NB4 (cell line): ENCODE measurements at regions not wholly inside any gene's neighbourhood (a gene's known extent, or its start where the extent isn't known, plus 50 kb on each side); places are given as distances from the start of the nearest gene placed in this dataset.

Experiments used
- POLR2A ChIP-seq: IDR thresholded peaks from 2 replicates; pipeline ENCODE4 v1.6.1; 2011; ENCODE audit warnings: mild to moderate bottlenecking; ENCODE audit not compliant: insufficient read length; ENCODE audit errors: extremely low read depth
- TF ChIP-seq, protein P1 (sequence below): IDR thresholded peaks from one replicate; pipeline ENCODE4 v1.5.1; 2012; ENCODE audit warnings: low read depth, low read length
- TF ChIP-seq, protein P2 (sequence below): IDR thresholded peaks from 2 replicates; pipeline ENCODE4 v1.6.1; 2011; ENCODE audit warnings: low read depth, low read length

- TF ChIP-seq, protein P1, sequence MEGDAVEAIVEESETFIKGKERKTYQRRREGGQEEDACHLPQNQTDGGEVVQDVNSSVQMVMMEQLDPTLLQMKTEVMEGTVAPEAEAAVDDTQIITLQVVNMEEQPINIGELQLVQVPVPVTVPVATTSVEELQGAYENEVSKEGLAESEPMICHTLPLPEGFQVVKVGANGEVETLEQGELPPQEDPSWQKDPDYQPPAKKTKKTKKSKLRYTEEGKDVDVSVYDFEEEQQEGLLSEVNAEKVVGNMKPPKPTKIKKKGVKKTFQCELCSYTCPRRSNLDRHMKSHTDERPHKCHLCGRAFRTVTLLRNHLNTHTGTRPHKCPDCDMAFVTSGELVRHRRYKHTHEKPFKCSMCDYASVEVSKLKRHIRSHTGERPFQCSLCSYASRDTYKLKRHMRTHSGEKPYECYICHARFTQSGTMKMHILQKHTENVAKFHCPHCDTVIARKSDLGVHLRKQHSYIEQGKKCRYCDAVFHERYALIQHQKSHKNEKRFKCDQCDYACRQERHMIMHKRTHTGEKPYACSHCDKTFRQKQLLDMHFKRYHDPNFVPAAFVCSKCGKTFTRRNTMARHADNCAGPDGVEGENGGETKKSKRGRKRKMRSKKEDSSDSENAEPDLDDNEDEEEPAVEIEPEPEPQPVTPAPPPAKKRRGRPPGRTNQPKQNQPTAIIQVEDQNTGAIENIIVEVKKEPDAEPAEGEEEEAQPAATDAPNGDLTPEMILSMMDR: no peak
- TF ChIP-seq, protein P2, sequence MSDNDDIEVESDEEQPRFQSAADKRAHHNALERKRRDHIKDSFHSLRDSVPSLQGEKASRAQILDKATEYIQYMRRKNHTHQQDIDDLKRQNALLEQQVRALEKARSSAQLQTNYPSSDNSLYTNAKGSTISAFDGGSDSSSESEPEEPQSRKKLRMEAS: no peak
- no peak for TF ChIP-seq POLR2A
Measured at GRCh38 chr6:106746652-106747051, 117.3 kb downstream of the QRSL1 start.
